ENCODE measurements at regions not wholly inside any gene's neighbourhood (a gene's known extent, or its start where the extent isn't known, plus 50 kb on each side); places are given as distances from the start of the nearest gene placed in this dataset.

DNA sequence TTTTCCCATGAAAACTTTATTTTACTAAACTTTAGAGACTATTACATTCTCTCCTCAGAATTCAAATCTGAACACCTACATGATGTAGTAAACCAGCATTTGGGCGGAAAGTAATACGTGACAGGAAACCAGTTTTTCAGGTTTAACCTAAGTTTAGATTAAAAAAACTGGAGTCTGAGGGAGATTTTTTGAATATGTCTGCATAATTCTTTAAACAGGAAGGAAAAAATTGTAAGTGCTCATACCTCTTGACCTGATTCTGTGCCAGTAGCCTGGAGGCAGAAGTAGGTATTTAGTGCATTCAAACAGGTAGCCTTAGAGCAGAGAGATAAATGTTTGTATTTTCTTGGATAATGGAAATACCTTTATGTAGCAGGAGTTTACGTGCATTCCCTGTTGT is 224.3 kb downstream of the MDFIC start:
- H3K4me2 ChIP-seq (ENCODE audit: low read length) = no peak overlapping the region
- H3K9me3 ChIP-seq (ENCODE audit: insufficient read depth, low read depth, low read length) = no peaks in the 10 kb centered on the region
- H4K8ac ChIP-seq (ENCODE audit: low read depth, low read length) = no peak overlapping the region
- no peak overlapping the region for H2AK5ac ChIP-seq (ENCODE audit: low read length)
- H3K4me3 ChIP-seq (ENCODE audit: low read depth, low read length) = no peak overlapping the region
- no peaks in the 10 kb centered on the region for H3K27me3 ChIP-seq (ENCODE audit: insufficient read depth, low read length)
- DNase-seq = peak; percentile 88 to 99
- no peak overlapping the region for H2BK120ac ChIP-seq (ENCODE audit: insufficient read depth, low read length, poor library complexity)
- H3K4ac ChIP-seq (ENCODE audit: low read depth, low read length) = no peak overlapping the region
- H3K36me3 ChIP-seq (ENCODE audit: control insufficient read depth in 1 of 2, insufficient read depth in 2 of 2, low read length in 2 of 2) = no peaks in the 10 kb centered on the region
- no peak overlapping the region for H3K18ac ChIP-seq (ENCODE audit: low read length)
- no peaks in the 10 kb centered on the region for H3K4me1 ChIP-seq (ENCODE audit: control insufficient read depth in 1 of 2, insufficient read depth in 2 of 2, low read length in 2 of 2)
- no peak overlapping the region for H4K12ac ChIP-seq (ENCODE audit: low read depth, low read length)
- H2BK12ac ChIP-seq (ENCODE audit: low read length) = no peak overlapping the region
- no peak overlapping the region for H3K27ac ChIP-seq (ENCODE audit: low read depth, low read length)
- no peak overlapping the region for H3K23ac ChIP-seq (ENCODE audit: low read length)
- no peak overlapping the region for H2AFZ ChIP-seq (ENCODE audit: insufficient read depth, low read length, poor library complexity)
- no peak overlapping the region for H3K9ac ChIP-seq (ENCODE audit: low read length)
- H4K91ac ChIP-seq (ENCODE audit: low read depth, low read length) = no peak overlapping the region
- WGBS (ENCODE audit: extremely low coverage, insufficient coverage, insufficient read length) = no CpG with 5 or more reads among the region's 3 CpGs
- H3K14ac ChIP-seq (ENCODE audit: low read length) = no peak overlapping the region
- no peaks in the 10 kb centered on the region for H3K79me2 ChIP-seq (ENCODE audit: control insufficient read depth, insufficient read depth, low read length, poor library complexity)
- H2BK5ac ChIP-seq (ENCODE audit: low read depth, low read length, poor library complexity) = no peak overlapping the region
- H3K79me1 ChIP-seq (ENCODE audit: low read length) = no peaks in the 10 kb centered on the region

DNA sequence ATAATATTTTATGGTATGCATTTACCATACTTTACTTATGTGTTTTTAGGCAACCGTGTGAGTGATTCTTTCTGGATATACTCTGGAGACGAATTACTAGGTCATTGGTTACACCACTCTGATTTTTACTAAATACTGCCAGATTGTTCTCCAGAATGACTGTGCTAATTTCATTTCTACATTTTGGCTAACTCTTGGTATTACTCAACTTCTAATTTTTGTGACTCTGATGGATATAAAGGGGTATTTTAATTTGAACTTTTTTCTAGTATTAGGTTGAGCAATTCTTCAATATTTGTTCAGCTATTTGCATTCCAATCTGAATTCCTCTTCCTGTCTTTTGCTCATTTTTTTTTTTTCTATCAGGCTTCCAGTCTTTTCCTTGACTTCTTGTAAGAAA is 223.6 kb downstream of the MDFIC start:
- Histone ChIP-seq H3K4ac (ENCODE audit: low read depth, low read length) (no peak overlapping the region), H3K27me3 (ENCODE audit: insufficient read depth, low read length) (no peaks in the 10 kb centered on the region), H3K4me1 (ENCODE audit: control insufficient read depth in 1 of 2, insufficient read depth in 2 of 2, low read length in 2 of 2) (no peaks in the 10 kb centered on the region), H3K4me2 (ENCODE audit: low read length) (no peak overlapping the region), H3K36me3 (ENCODE audit: control insufficient read depth in 1 of 2, insufficient read depth in 2 of 2, low read length in 2 of 2) (no peaks in the 10 kb centered on the region), H4K91ac (ENCODE audit: low read depth, low read length) (no peak overlapping the region), H3K9me3 (ENCODE audit: insufficient read depth, low read depth, low read length) (no peaks in the 10 kb centered on the region), H3K27ac (ENCODE audit: low read depth, low read length) (no peak overlapping the region), H3K14ac (ENCODE audit: low read length) (no peak overlapping the region), H3K79me1 (ENCODE audit: low read length) (no peaks in the 10 kb centered on the region), H2BK12ac (ENCODE audit: low read length) (no peak overlapping the region), H2AK5ac (ENCODE audit: low read length) (no peak overlapping the region), H3K18ac (ENCODE audit: low read length) (no peak overlapping the region), H3K23ac (ENCODE audit: low read length) (no peak overlapping the region), H4K8ac (ENCODE audit: low read depth, low read length) (no peak overlapping the region), H3K9ac (ENCODE audit: low read length) (no peak overlapping the region), H2AFZ (ENCODE audit: insufficient read depth, low read length, poor library complexity) (no peak overlapping the region), H2BK120ac (ENCODE audit: insufficient read depth, low read length, poor library complexity) (no peak overlapping the region), H2BK5ac (ENCODE audit: low read depth, low read length, poor library complexity) (no peak overlapping the region), H3K4me3 (ENCODE audit: low read depth, low read length) (no peak overlapping the region), H3K79me2 (ENCODE audit: control insufficient read depth, insufficient read depth, low read length, poor library complexity) (no peaks in the 10 kb centered on the region), H4K12ac (ENCODE audit: low read depth, low read length) (no peak overlapping the region)
- DNase-seq = peak in 1 of 2 donors; percentile 62
- WGBS (ENCODE audit: extremely low coverage, insufficient coverage, insufficient read length) = no CpG with 5 or more reads among the region's 2 CpGs

- Histone ChIP-seq H2BK120ac (ENCODE audit: insufficient read depth, low read length, poor library complexity) (no peak overlapping the region), H3K4me3 (ENCODE audit: low read depth, low read length) (no peak overlapping the region), H2AFZ (ENCODE audit: insufficient read depth, low read length, poor library complexity) (no peak overlapping the region), H3K4me1 (ENCODE audit: control insufficient read depth in 1 of 2, insufficient read depth in 2 of 2, low read length in 2 of 2) (no peaks in the 10 kb centered on the region), H3K18ac (ENCODE audit: low read length) (no peak overlapping the region), H3K9me3 (ENCODE audit: insufficient read depth, low read depth, low read length) (no peaks in the 10 kb centered on the region), H4K91ac (ENCODE audit: low read depth, low read length) (no peak overlapping the region), H3K27ac (ENCODE audit: low read depth, low read length) (no peak overlapping the region), H3K36me3 (ENCODE audit: control insufficient read depth in 1 of 2, insufficient read depth in 2 of 2, low read length in 2 of 2) (no peaks in the 10 kb centered on the region), H2AK5ac (ENCODE audit: low read length) (no peak overlapping the region), H3K4me2 (ENCODE audit: low read length) (no peak overlapping the region), H3K23ac (ENCODE audit: low read length) (no peak overlapping the region), H2BK5ac (ENCODE audit: low read depth, low read length, poor library complexity) (no peak overlapping the region), H3K27me3 (ENCODE audit: insufficient read depth, low read length) (no peaks in the 10 kb centered on the region), H3K79me1 (ENCODE audit: low read length) (no peaks in the 10 kb centered on the region), H3K9ac (ENCODE audit: low read length) (no peak overlapping the region), H3K14ac (ENCODE audit: low read length) (no peak overlapping the region), H4K12ac (ENCODE audit: low read depth, low read length) (no peak overlapping the region), H4K8ac (ENCODE audit: low read depth, low read length) (no peak overlapping the region), H3K79me2 (ENCODE audit: control insufficient read depth, insufficient read depth, low read length, poor library complexity) (no peaks in the 10 kb centered on the region), H2BK12ac (ENCODE audit: low read length) (no peak overlapping the region), H3K4ac (ENCODE audit: low read depth, low read length) (no peak overlapping the region)
- WGBS (ENCODE audit: extremely low coverage, insufficient coverage, insufficient read length) = no CpG with 5 or more reads among the region's 1 CpG
- no peak for DNase-seq
These were observed 215.9 kb downstream of the MDFIC start for GRCh38 chr7:115137816-115138215.

- no peak overlapping the region for H4K8ac ChIP-seq (ENCODE audit: low read depth, low read length)
- H2BK5ac ChIP-seq (ENCODE audit: low read depth, low read length, poor library complexity) = no peak overlapping the region
- H3K27ac ChIP-seq (ENCODE audit: low read depth, low read length) = no peak overlapping the region
- H3K4me2 ChIP-seq (ENCODE audit: low read length) = no peak overlapping the region
- WGBS (ENCODE audit: extremely low coverage, insufficient coverage, insufficient read length) = no CpG with 5 or more reads among the region's 3 CpGs
- H3K27me3 ChIP-seq (ENCODE audit: insufficient read depth, low read length) = no peaks in the 10 kb centered on the region
- H2BK12ac ChIP-seq (ENCODE audit: low read length) = no peak overlapping the region
- no peaks in the 10 kb centered on the region for H3K36me3 ChIP-seq (ENCODE audit: control insufficient read depth in 1 of 2, insufficient read depth in 2 of 2, low read length in 2 of 2)
- no peaks in the 10 kb centered on the region for H3K9me3 ChIP-seq (ENCODE audit: insufficient read depth, low read depth, low read length)
- H3K23ac ChIP-seq (ENCODE audit: low read length) = no peak overlapping the region
- no peak overlapping the region for H2AFZ ChIP-seq (ENCODE audit: insufficient read depth, low read length, poor library complexity)
- H2AK5ac ChIP-seq (ENCODE audit: low read length) = no peak overlapping the region
- H3K79me2 ChIP-seq (ENCODE audit: control insufficient read depth, insufficient read depth, low read length, poor library complexity) = no peaks in the 10 kb centered on the region
- no peaks in the 10 kb centered on the region for H3K79me1 ChIP-seq (ENCODE audit: low read length)
- no peak overlapping the region for H2BK120ac ChIP-seq (ENCODE audit: insufficient read depth, low read length, poor library complexity)
- H3K18ac ChIP-seq (ENCODE audit: low read length) = no peak overlapping the region
- no peak overlapping the region for H4K91ac ChIP-seq (ENCODE audit: low read depth, low read length)
- no peak overlapping the region for H3K9ac ChIP-seq (ENCODE audit: low read length)
- H3K4me1 ChIP-seq (ENCODE audit: control insufficient read depth in 1 of 2, insufficient read depth in 2 of 2, low read length in 2 of 2) = no peaks in the 10 kb centered on the region
- H4K12ac ChIP-seq (ENCODE audit: low read depth, low read length) = no peak overlapping the region
- H3K14ac ChIP-seq (ENCODE audit: low read length) = no peak overlapping the region
- DNase-seq = no peak
- no peak overlapping the region for H3K4me3 ChIP-seq (ENCODE audit: low read depth, low read length)
- no peak overlapping the region for H3K4ac ChIP-seq (ENCODE audit: low read depth, low read length)
These were observed 215.0 kb downstream of the MDFIC start for GRCh38 chr7:115136796-115137443.

Data from trophoblast cell (in vitro differentiated cells and primary cell).